ENCODE measurements at regions not wholly inside any gene's neighbourhood (a gene's known extent, or its start where the extent isn't known, plus 50 kb on each side); places are given as distances from the start of the nearest gene placed in this dataset.

GRCh38 chr5:33337637-33337992, 103.2 kb upstream of the TARS1 start:
- Histone ChIP-seq H4K20me1 (ENCODE audit: low read length) (no peaks in the 10 kb centered on the region), H3K27ac (ENCODE audit: low read length) (no peak overlapping the region)

GRCh38 chr5:33338336-33339110, 102.2 kb upstream of the TARS1 start:
- intact Hi-C loops (cut with micrococcal nuclease): no loop called here
- ATAC-seq (no peak), DNase-seq (no peak)
- H3K4me3 ChIP-seq (ENCODE audit: low read length): no peak overlapping the region
- no TSS peak for BruUV-seq (replicated peaks)
- H3K4me2 ChIP-seq (ENCODE audit: low read length): no peak overlapping the region
- no peaks in the 10 kb centered on the region for H3K27me3 ChIP-seq (ENCODE audit: low read length)
- no peaks in the 10 kb centered on the region for H3F3A ChIP-seq (ENCODE audit: low read length, unreplicated experiment)
- H3K9ac ChIP-seq (ENCODE audit: low read length): no peak overlapping the region
- H3K36me3 ChIP-seq (ENCODE audit: low read depth, low read length): no peaks in the 10 kb centered on the region
- H2AFZ ChIP-seq (ENCODE audit: low read length): no peak overlapping the region
- no peak overlapping the region for H3K27ac ChIP-seq (ENCODE audit: low read length)
- H3K9me3 ChIP-seq (ENCODE audit: low read length): no peaks in the 10 kb centered on the region
- no peak for TF ChIP-seq EZH2 (IDR thresholded peaks at IDR 0.05; ENCODE audit: low read length, unreplicated experiment)
- 0 out of 2 replicates have a peak, but pooled peaks have one; percentile 15 for TF ChIP-seq CTCF (conservative IDR thresholded peaks at IDR 0.05; ENCODE audit: low read depth, low read length)
- POLR2A ChIA-PET (ENCODE audit: unreplicated experiment): no interaction called here
- H3K4me1 ChIP-seq (ENCODE audit: insufficient read depth, low read length): peaks cover 3% of the 10 kb centered on the region; the same call in 1 of the 2 replicates
- CTCF ChIA-PET: no interaction called here
- H4K20me1 ChIP-seq (ENCODE audit: low read length): no peaks in the 10 kb centered on the region
- H3K9me2 ChIP-seq (replicated peaks; ENCODE audit: low read length): no peaks in the 10 kb centered on the region
- H3K79me2 ChIP-seq (ENCODE audit: low read length): no peaks in the 10 kb centered on the region

More at GRCh38 chr5:33337637-33337992, 103.2 kb upstream of the TARS1 start:
- no peaks in the 10 kb centered on the region for H3F3A ChIP-seq (ENCODE audit: low read length, unreplicated experiment)
- no peaks in the 10 kb centered on the region for H3K4me1 ChIP-seq (ENCODE audit: insufficient read depth, low read length)
- H3K4me2 ChIP-seq (ENCODE audit: low read length): no peak overlapping the region
- H3K9ac ChIP-seq (ENCODE audit: low read length): no peak overlapping the region
- H3K79me2 ChIP-seq (ENCODE audit: low read length): no peaks in the 10 kb centered on the region
- no TSS peak for BruUV-seq (replicated peaks)
- ChIA-PET CTCF (no interaction called here), POLR2A (ENCODE audit: unreplicated experiment) (no interaction called here)
- no peaks in the 10 kb centered on the region for H3K9me2 ChIP-seq (replicated peaks; ENCODE audit: low read length)
- H3K27me3 ChIP-seq (ENCODE audit: low read length): no peaks in the 10 kb centered on the region
- H3K4me3 ChIP-seq (ENCODE audit: low read length): no peak overlapping the region
- TF ChIP-seq EZH2 (IDR thresholded peaks at IDR 0.05; ENCODE audit: low read length, unreplicated experiment): no peak
- no peak for TF ChIP-seq CTCF (conservative IDR thresholded peaks at IDR 0.05; ENCODE audit: low read depth, low read length)
- TF ChIP-seq EZH2phosphoT487 (IDR thresholded peaks at IDR 0.05; ENCODE audit: borderline replicate concordance, low read length): no peak
- no peak overlapping the region for H2AFZ ChIP-seq (ENCODE audit: low read length)
- H3K36me3 ChIP-seq (ENCODE audit: low read depth, low read length): no peaks in the 10 kb centered on the region
- DNase-seq (no peak), ATAC-seq (no peak)
- H3K9me3 ChIP-seq (ENCODE audit: low read length): no peaks in the 10 kb centered on the region
- intact Hi-C loops (cut with micrococcal nuclease): no loop called here

- 0 out of 2 replicates have a peak overlapping the region, but pooled peaks have one; percentile 4 for H2AFZ ChIP-seq (ENCODE audit: low read length)
Measured at GRCh38 chr5:33339413-33339812, 101.4 kb upstream of the TARS1 start.

More at GRCh38 chr5:33339413-33339812, 101.4 kb upstream of the TARS1 start:
- ChIA-PET POLR2A (ENCODE audit: unreplicated experiment) (no interaction called here), CTCF (no interaction called here)
- Histone ChIP-seq H3K4me1 (ENCODE audit: insufficient read depth, low read length) (peaks cover 12% of the 10 kb centered on the region), H3K79me2 (ENCODE audit: low read length) (no peaks in the 10 kb centered on the region), H3K9me2 (replicated peaks; ENCODE audit: low read length) (no peaks in the 10 kb centered on the region), H3K4me2 (ENCODE audit: low read length) (no peak overlapping the region), H3K9ac (ENCODE audit: low read length) (no peak overlapping the region), H3K27me3 (ENCODE audit: low read length) (no peaks in the 10 kb centered on the region), H3K9me3 (ENCODE audit: low read length) (no peaks in the 10 kb centered on the region), H3K36me3 (ENCODE audit: low read depth, low read length) (no peaks in the 10 kb centered on the region), H3F3A (ENCODE audit: low read length, unreplicated experiment) (no peaks in the 10 kb centered on the region), H3K4me3 (ENCODE audit: low read length) (no peak overlapping the region), H3K27ac (ENCODE audit: low read length) (no peak overlapping the region), H4K20me1 (ENCODE audit: low read length) (no peaks in the 10 kb centered on the region)
- intact Hi-C loops (cut with micrococcal nuclease): no loop called here
- no TSS peak for BruUV-seq (replicated peaks)
- TF ChIP-seq CTCF (conservative IDR thresholded peaks at IDR 0.05; ENCODE audit: low read depth, low read length) (no peak), EZH2 (IDR thresholded peaks at IDR 0.05; ENCODE audit: low read length, unreplicated experiment) (no peak)
- DNase-seq: no peak
- no peak for ATAC-seq

Measured in PC-3 (cell line).